GM21447 (cell line): ENCODE measurements at regions not wholly inside any gene's neighbourhood (a gene's known extent, or its start where the extent isn't known, plus 50 kb on each side); places are given as distances from the start of the nearest gene placed in this dataset.
"Not testable (repeated sequence)": the region's sequence is repeated elsewhere in the genome, so short reads cannot be mapped to it uniquely, and the experiment has no call there.

Experiments used
- ATAC-seq: cut with Tn5 transposase; IDR thresholded peaks from one replicate; pipeline ENCODE4 v1.9.1; 2021; ENCODE audit not compliant: unreplicated experiment

DNA sequence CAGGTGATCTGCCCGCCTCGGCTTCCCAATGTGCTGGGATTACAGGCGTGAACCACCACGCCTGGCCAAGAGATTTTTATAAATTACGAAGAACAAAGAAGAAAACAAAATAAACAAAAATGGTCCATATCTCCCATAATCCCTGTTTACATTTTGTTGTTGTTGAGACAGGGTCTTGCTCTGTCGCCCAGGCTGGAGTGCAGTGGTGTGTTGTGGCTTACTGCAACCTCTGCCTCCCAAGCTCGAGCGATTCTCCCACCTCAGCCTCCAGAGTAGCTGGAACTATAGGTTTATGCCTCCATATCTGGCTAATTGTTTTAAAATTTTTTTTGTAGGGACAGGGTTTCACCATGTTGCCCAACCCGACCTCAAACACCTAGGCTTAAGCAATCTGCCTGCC is 156.1 kb downstream of the ZNF664 start:
- no peak for ATAC-seq

GRCh38 chr12:124130691-124131591 is 157.9 kb downstream of the ZNF664 start:
- ATAC-seq, result no peak

GRCh38 chr12:124131659-124132058 is 158.6 kb downstream of the ZNF664 start:
- ATAC-seq, result no peak

- ATAC-seq, result no peak
Observed at GRCh38 chr12:124132530-124132929, 159.5 kb downstream of the ZNF664 start.

- no peak for ATAC-seq
Observed at GRCh38 chr12:124136796-124137195, 158.1 kb upstream of the RFLNA start.

DNA sequence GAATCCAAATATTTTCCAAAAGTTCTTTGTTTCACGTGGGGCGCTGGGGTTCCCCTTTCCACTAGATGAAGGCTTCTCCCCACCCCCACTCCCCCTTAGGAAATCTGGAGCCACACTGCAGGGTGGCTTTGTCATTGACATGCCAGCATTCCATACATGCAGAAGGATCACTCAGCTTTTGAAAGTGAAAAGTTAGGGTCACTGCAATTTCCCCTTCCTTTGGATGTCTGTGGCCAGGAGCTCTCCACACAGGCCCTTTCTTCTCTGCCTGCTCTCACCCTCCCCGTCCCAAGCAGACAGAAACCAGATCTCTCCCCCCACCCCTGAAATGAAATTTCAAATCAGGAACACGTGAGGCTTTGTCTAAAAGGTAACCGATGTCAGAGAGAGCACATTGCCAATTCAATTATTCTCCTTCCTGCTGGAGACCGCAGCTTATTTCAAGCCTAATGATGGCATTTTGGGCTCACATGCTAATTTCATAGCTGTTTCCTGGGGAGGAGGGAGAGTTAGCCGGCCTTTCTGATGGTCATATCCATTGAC is 153.9 kb upstream of the RFLNA start:
- ATAC-seq, result no peak

- ATAC-seq, result not testable (repeated sequence)
Observed at GRCh38 chr12:124141611-124142010, 153.3 kb upstream of the RFLNA start.

DNA sequence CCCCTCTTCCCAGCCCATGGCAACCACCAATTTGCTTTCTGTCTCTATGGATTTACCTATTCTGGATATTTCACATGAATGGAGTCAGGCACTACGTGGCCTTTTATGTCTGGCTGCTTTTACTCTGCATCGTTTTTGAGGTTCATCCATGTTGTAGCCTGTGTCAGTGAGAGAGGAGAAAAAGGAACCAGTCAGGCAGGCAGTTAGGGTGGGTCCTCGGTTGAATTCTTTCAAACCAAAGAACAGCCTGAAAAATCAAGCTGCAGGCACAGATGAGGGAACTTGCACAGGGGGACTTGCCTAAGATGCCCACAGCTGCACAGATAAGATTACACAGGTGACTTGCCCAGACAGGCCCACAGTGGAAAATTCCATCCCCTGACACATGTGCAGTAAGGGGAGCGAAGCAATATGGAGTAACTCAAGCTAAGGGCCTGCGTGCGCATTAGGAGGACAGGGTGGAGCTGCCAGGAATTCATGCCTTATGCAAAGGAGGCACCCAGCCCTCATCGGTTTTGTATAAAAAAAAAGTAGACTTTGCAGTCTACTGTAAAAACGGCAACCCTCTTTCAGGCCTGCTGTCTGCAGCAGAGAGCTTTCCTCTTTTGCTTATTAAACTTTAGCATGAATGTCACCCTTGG is 152.4 kb upstream of the RFLNA start:
- ATAC-seq, result no peak

GRCh38 chr12:124143726-124144125 is 151.2 kb upstream of the RFLNA start:
- ATAC-seq, result no peak

DNA sequence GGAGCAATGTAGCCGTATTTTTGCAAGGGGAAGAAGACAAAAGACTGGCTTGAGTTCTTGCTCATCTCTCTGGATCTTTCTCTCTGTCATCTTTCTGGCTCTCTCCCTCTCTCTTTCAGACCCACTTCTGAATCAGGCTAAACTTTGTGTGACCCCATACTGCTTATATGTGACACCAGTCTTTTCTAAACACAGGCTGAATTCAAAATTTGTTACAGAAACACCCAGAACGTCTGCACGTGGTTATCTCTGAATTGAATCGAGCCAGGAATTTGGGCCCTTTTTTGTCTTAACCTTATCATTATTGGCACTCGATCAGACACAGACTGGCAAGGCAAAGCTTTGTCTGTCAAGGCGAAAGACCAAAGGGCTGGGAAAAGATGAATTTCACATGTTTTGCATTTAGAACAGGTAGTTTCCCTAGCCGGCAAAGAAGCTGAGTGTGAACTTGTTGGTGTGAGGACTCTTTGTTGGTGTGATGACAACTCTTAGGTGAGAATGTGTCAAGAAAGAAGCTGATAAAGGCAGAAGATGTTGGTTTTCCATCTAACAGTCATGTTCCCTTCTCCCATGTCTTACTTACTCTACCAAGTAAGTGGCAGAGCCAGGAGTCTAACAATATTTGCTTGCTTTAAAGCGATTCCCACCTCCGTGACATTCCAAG is 150.2 kb upstream of the RFLNA start:
- ATAC-seq, result no peak

DNA sequence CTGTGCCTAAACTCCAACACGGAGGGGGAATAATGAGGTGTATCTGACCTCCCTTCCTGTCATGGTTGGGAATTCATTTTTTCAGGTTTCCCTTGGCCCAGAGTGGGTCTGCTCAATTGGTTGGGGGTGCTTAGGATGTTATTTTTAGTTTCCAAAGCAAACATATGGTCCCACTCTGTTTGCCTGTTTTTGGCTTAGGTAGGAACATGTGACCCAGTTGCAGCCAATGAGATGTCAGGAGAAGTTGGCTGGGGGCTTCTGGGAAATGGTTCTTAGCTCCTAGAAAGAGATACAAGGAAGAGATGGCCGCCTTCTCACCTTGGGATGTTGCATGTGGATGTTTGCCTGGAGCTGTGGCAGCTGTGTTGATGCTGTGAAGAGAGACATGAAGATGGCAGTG is 147.9 kb upstream of the RFLNA start:
- ATAC-seq, result no peak

DNA sequence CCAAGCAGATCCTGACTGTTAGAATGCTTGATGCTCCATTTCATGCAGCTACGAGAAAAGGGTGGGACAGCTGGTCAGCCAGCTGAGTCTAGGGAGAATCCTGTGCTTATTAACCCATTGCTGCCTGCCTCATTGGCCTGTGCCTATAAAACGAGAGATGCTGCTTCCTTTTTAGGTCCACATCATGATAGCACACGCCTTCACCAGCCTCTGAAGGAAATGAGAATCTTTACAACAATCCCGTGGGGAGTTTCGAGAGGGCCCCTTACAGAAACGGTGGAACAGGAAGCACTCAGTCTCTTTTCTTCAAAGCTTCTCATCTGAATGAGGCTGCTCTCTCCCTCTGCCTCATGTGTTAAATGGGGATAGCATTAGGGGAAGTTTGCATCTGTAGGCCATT is 147.3 kb upstream of the RFLNA start:
- peak; percentile 72 for ATAC-seq

- ATAC-seq, result no peak
Observed at GRCh38 chr12:124148481-124149273, 146.2 kb upstream of the RFLNA start.

DNA sequence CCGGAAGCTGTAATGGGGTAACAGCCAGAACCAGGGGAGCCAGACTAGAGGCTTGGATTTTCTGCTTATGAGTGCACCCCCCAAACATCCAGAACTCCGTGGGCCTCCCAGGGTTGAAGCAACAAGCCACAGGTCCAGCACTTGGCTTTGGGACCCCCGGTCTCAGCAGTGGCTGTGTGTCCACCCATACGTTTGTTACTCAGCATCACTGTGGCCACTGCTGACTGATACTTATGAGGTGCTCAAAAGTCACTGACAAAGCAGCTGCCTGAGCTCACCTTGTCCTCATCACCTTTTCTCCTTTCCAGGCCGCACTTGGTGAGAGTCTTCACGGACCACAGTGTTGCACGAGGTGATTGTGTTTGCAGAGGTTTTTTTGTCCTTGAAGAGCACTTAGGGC is 145.6 kb upstream of the RFLNA start:
- no peak for ATAC-seq

GRCh38 chr12:124150168-124150567 is 144.7 kb upstream of the RFLNA start:
- no peak for ATAC-seq

DNA sequence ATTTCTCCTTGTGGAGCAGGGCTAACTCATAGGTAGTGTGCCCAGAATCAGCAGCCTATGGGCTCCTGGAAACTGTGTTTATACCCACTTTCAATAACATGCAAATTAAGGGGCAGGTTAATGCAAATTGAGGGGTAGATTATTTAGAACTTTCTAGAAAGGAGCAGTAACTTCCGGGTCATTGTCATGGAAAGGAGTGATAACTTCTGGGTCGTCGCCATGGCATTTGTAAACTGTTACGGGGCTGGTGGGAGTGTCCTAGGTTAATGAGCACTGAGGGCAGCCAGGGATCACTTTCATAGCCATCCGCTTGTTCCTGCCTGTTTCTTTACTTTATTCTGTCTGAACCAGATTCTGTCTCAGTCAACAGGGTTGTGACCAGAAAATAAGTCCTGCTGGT is 143.3 kb upstream of the RFLNA start:
- ATAC-seq, result no peak

DNA sequence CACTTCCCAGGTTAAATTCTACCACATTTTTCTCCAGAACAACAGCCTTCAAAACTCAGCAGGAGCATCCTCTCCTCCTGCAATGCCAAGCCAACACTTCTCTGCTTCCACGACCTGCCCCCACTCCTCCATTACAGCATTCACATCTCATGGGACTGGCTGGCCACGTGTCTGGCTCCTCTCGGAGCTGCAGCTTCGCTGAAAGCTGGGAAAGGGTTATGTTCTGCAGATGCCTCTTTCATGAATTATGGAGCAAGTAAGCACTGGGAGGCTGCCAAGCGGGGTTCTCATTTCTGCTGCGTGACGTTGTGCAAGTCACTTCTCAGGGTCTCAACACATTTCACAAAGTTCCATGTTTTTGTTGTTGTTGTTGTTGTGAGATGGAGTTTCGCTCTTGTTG is 142.2 kb upstream of the RFLNA start:
- no peak for ATAC-seq

DNA sequence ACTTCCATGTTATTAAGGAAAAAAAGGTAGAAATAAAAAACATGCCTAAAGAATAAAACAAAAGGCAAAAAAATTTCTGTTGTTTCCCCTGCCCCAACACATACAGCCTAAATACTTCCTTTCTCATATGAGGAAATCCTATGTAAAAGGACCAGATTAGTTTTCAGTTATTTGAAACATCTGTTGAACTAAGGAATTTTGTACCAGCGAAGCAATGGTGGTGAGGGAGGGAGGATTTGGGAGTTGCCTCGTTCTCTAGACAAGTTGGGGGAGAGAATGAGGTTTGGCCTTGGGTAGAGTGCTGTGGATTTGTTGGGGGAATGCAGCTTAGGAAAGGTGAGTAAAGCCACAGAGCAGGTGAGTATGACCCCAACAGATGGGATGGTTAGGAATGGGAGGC is 141.5 kb upstream of the RFLNA start:
- ATAC-seq, result no peak

DNA sequence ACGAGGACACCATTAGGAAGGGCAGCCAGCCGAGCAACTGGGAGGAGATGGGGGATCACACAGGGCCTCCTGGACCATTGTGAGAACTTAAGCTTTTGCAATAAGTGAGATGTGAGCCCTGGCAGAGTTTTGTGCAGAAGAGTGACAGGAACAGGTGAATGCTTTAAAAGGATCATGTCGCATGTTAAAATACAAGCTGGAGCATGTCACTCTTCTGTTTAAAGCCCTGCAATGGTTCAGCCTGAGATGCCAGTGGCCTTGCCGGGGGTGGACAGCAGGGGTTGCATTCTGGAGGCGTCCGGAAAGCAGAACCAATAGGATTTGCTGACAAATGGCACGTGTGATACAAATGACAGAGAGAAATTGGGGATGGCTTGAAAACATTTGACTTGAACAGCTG is 137.5 kb upstream of the RFLNA start:
- no peak for ATAC-seq

DNA sequence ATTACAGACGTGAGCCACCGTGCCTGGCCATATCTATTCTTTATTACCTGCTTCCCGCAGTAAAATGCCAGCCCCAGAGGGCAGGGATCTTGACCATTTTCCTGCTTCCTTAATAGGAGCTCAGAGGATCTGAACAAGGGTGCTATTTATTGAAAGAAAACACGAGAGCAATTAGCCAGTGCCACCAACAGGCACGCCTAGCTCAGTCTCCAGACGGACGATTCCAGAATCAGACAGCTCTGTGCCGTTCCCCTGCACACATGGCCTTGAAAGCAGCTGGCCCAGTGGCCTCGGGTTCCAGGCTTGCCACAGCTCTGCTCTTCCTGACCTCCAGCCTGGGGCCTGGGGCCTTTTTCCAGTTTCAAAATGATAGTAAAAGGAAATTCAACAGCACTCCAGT is 135.2 kb upstream of the RFLNA start:
- ATAC-seq, result no peak
